Keratinocyte (primary cell): ENCODE measurements at regions not wholly inside any gene's neighbourhood (a gene's known extent, or its start where the extent isn't known, plus 50 kb on each side); places are given as distances from the start of the nearest gene placed in this dataset.
"Not testable (repeated sequence)": the region's sequence is repeated elsewhere in the genome, so short reads cannot be mapped to it uniquely, and the experiment has no call there.

ENCODE experiments used
- DNase-seq: peaks from one replicate; pipeline ENCODE4 v3.0.0-alpha.2; 2011; ENCODE audit warnings: low read depth, missing footprints, low spot score
- FAIRE-seq: peaks from 2 replicates; lab custom pipeline; 2011; peaks lifted over from hg19 to GRCh38; lab: Jason Lieb, UNC
- H2AFZ ChIP-seq: 2 replicates; pipeline ENCODE4 v1.6.0; 2012; ENCODE audit warnings: low read length, control low read depth, inconsistent platforms; ENCODE audit not compliant: control insufficient read depth
- H3K27ac ChIP-seq: 2 replicates; pipeline ENCODE4 v1.5.1; 2011; ENCODE audit warnings: low read length; ENCODE audit not compliant: control insufficient read depth, insufficient read depth
- H3K27me3 ChIP-seq: 3 replicates; pipeline ENCODE4 v1.6.0; 2011; ENCODE audit warnings: low read length; ENCODE audit not compliant: control insufficient read depth, insufficient read depth; ENCODE audit errors: extremely low read depth
- H3K36me3 ChIP-seq, 2 experiments: 2 replicates in 1 of 2; 3 replicates in 1 of 2; pipeline ENCODE4 v1.5.1; 2011; ENCODE audit warnings: low read length in 2 of 2, mild to moderate bottlenecking in 1 of 2; ENCODE audit not compliant: control insufficient read depth in 2 of 2, insufficient read depth in 2 of 2; ENCODE audit errors: extremely low read depth in 1 of 2
- H3K4me1 ChIP-seq: 3 replicates; pipeline ENCODE4 v1.5.1; 2011; ENCODE audit warnings: low read length; ENCODE audit not compliant: control insufficient read depth, insufficient read depth; ENCODE audit errors: extremely low read depth
- H3K4me2 ChIP-seq: 3 replicates; pipeline ENCODE4 v1.6.0; 2011; ENCODE audit warnings: low read depth, low read length; ENCODE audit not compliant: control insufficient read depth, insufficient read depth; ENCODE audit errors: extremely low read depth
- H3K4me3 ChIP-seq, 3 experiments: fragments of 200-600 bp in 1 of 3; sonication (generic) in 1 of 3; 2 replicates in 2 of 3; 3 replicates in 1 of 3; pipeline ENCODE4 v1.5.1; 2011 to 2016; ENCODE audit warnings: low read length in 3 of 3, mild to moderate bottlenecking in 3 of 3, control low read depth in 2 of 3, inconsistent platforms in 1 of 3, low read depth in 1 of 3, mixed read lengths in 1 of 3, mixed run types in 1 of 3, moderate library complexity in 1 of 3; ENCODE audit not compliant: control insufficient read depth in 2 of 3, insufficient read depth in 2 of 3; ENCODE audit errors: extremely low read depth in 1 of 3
- H3K79me2 ChIP-seq: 2 replicates; pipeline ENCODE4 v1.6.0; 2012; ENCODE audit warnings: low read length; ENCODE audit not compliant: control insufficient read depth, insufficient read depth
- H3K9ac ChIP-seq: 3 replicates; pipeline ENCODE4 v1.6.0; 2011; ENCODE audit warnings: low read length; ENCODE audit not compliant: control insufficient read depth, insufficient read depth; ENCODE audit errors: extremely low read depth
- H3K9me1 ChIP-seq: 3 replicates; pipeline ENCODE4 v1.6.0; 2011; ENCODE audit warnings: low read length; ENCODE audit not compliant: control insufficient read depth, insufficient read depth; ENCODE audit errors: extremely low read depth
- H3K9me3 ChIP-seq: 2 replicates; pipeline ENCODE4 v1.5.1; 2012; ENCODE audit warnings: low read depth, low read length; ENCODE audit not compliant: control insufficient read depth
- H4K20me1 ChIP-seq: 3 replicates; pipeline ENCODE4 v1.6.0; 2011; ENCODE audit warnings: low read length; ENCODE audit not compliant: control insufficient read depth, insufficient read depth; ENCODE audit errors: extremely low read depth
- CTCF ChIP-seq, 3 experiments: IDR thresholded peaks in 1 of 3; conservative IDR thresholded peaks in 1 of 3; optimal IDR thresholded peaks in 1 of 3; 2 replicates in 2 of 3; 3 replicates in 1 of 3; pipeline versions ENCODE3 to v1.5.1; 2011; ENCODE audit warnings: low read length in 3 of 3, mild to moderate bottlenecking in 3 of 3, moderate library complexity in 2 of 3, control low read depth in 1 of 3, inconsistent platforms in 1 of 3; ENCODE audit not compliant: insufficient read depth in 2 of 3; ENCODE audit errors: extremely low read depth in 1 of 3
- EZH2 ChIP-seq: IDR thresholded peaks from one replicate; pipeline ENCODE4 v1.6.1; 2012; ENCODE audit warnings: inconsistent platforms, mild to moderate bottlenecking, low read length, moderate library complexity
- dilution Hi-C: fragments of 300-500 bp; cut with MboI; formaldehyde crosslinking; loops from one replicate; pipeline ENCODE4 v1.7.0; 2020; ENCODE audit warnings: low sequenced_read_pairs; ENCODE audit not compliant: extremely low pct_ligation_motif_present

- dilution Hi-C loops: no loop called here
- Histone ChIP-seq H3K79me2 (no peaks in the 10 kb centered on the region), H3K9me3 (no peaks in the 10 kb centered on the region), H2AFZ (no peak overlapping the region), H3K27me3 (no peaks in the 10 kb centered on the region), H3K4me1 (no peaks in the 10 kb centered on the region), H3K27ac (no peak overlapping the region), H3K4me2 (no peak overlapping the region), H4K20me1 (no peaks in the 10 kb centered on the region), H3K9me1 (no peaks in the 10 kb centered on the region), H3K9ac (no peak overlapping the region), H3K4me3 (no peak overlapping the region), H3K36me3 (no peaks in the 10 kb centered on the region)
- no peak for TF ChIP-seq CTCF (optimal IDR thresholded peaks at IDR 0.05 in 1 of 3, IDR thresholded peaks at IDR 0.05 in 1 of 3, conservative IDR thresholded peaks at IDR 0.05 in 1 of 3; ENCODE audit: extremely low read depth in 1 of 3, insufficient read depth in 2 of 3, low read length in 3 of 3)
- TF ChIP-seq EZH2: no peak
- DNase-seq (no peak), FAIRE-seq (no peak)
Measured at GRCh38 chr20:29756664-29757063, 1500.8 kb upstream of the DEFB115 start.

- DNase-seq, H3K4me2 ChIP-seq, H3K79me2 ChIP-seq, FAIRE-seq, H3K4me3 ChIP-seq, H4K20me1 ChIP-seq, H3K27me3 ChIP-seq, H3K9me3 ChIP-seq, H3K9me1 ChIP-seq, H3K36me3 ChIP-seq, dilution Hi-C loops, H2AFZ ChIP-seq, H3K27ac ChIP-seq, H3K4me1 ChIP-seq, H3K9ac ChIP-seq: not testable (repeated sequence)
Measured at GRCh38 chr20:29761621-29762385, 1495.7 kb upstream of the DEFB115 start.

- TF ChIP-seq EZH2 (no peak), CTCF (optimal IDR thresholded peaks at IDR 0.05 in 1 of 3, IDR thresholded peaks at IDR 0.05 in 1 of 3, conservative IDR thresholded peaks at IDR 0.05 in 1 of 3; ENCODE audit: extremely low read depth in 1 of 3, insufficient read depth in 2 of 3, low read length in 3 of 3) (no peak)
- no peaks in the 10 kb centered on the region for H4K20me1 ChIP-seq
- no peak overlapping the region for H2AFZ ChIP-seq
- H3K4me1 ChIP-seq: no peaks in the 10 kb centered on the region
- FAIRE-seq (no peak), DNase-seq (no peak)
- no peak overlapping the region for H3K9ac ChIP-seq
- no peak overlapping the region for H3K4me3 ChIP-seq
- H3K4me2 ChIP-seq: no peak overlapping the region
- dilution Hi-C loops: no loop called here
- no peak overlapping the region for H3K27ac ChIP-seq
- H3K27me3 ChIP-seq: no peaks in the 10 kb centered on the region
- no peaks in the 10 kb centered on the region for H3K36me3 ChIP-seq
- no peaks in the 10 kb centered on the region for H3K9me3 ChIP-seq
- no peaks in the 10 kb centered on the region for H3K79me2 ChIP-seq
- H3K9me1 ChIP-seq: no peaks in the 10 kb centered on the region
Measured at GRCh38 chr20:29762620-29763019, 1494.8 kb upstream of the DEFB115 start.
